ENCODE measurements at regions not wholly inside any gene's neighbourhood (a gene's known extent, or its start where the extent isn't known, plus 50 kb on each side); places are given as distances from the start of the nearest gene placed in this dataset.
A peak's percentile ranks its signal among the peaks of the same experiment; 100 is the strongest.
"Not testable (repeated sequence)": the region's sequence is repeated elsewhere in the genome, so short reads cannot be mapped to it uniquely, and the experiment has no call there.

- no peak for DNase-seq
Measured at GRCh38 chr3:6654670-6655069, 206.2 kb upstream of the GRM7 start.

DNA sequence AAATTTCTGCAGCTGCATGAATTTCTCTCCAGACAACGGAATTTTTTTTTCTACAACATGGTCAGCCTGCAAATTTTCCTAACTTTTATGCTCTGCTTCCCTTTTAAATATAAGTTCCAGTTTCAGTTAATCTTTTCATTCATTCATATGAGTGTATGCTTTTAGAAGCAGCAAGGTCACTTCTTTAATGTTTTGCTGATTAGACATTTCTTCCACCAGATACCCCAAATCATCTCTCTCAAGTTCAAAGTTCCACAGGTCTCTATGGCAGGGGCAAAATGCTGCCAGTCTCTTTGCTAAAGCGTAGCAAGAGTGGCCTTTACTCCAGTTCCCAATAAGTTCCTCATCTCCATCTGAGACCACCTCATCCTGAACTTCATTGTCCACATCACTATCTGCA, 205.6 kb upstream of the GRM7 start:
- DNase-seq: no peak

GRCh38 chr3:6657591-6657990, 203.3 kb upstream of the GRM7 start:
- DNase-seq: no peak

- DNase-seq: no peak
Measured at GRCh38 chr3:6667354-6667753, 193.6 kb upstream of the GRM7 start.

GRCh38 chr3:6671363-6671762, 189.6 kb upstream of the GRM7 start:
- no peak for DNase-seq

GRCh38 chr3:6679510-6679909, 181.4 kb upstream of the GRM7 start:
- DNase-seq: no peak

DNA sequence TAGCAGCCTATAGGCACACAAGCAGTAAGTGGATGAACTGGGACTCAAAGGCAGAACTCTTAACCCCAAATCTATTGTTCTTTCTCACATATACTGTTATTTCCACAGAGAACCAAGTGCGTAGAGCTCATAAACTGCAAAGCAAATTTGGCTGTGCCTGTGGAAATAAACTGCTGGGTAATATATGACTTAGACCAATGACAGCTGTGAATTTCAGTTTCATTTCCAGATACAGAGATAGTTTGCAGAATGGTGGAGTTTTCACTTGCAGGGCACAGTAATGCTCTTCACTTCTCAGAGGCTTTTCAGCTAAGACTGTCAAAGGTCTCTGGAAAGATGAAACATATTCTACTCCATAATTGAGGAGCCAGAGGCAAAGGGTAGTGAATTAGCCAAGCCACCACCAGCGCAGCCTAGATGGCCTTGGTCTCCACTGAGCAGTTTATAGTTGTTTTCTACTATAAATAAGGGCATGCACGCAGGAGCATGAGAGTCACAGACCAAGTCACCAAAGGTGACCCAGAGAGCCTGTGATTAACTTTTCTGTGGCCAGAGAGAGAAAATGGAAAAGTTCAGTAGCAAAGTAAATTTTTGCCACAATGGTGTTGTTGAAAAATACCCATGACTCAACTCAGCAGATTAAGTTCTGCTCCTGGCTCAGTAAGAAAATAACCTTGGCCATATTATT, 180.7 kb upstream of the GRM7 start:
- no peak for DNase-seq

GRCh38 chr3:6697285-6697684, 163.6 kb upstream of the GRM7 start:
- no peak for DNase-seq

GRCh38 chr3:6697722-6698121, 163.2 kb upstream of the GRM7 start:
- no peak for DNase-seq

DNA sequence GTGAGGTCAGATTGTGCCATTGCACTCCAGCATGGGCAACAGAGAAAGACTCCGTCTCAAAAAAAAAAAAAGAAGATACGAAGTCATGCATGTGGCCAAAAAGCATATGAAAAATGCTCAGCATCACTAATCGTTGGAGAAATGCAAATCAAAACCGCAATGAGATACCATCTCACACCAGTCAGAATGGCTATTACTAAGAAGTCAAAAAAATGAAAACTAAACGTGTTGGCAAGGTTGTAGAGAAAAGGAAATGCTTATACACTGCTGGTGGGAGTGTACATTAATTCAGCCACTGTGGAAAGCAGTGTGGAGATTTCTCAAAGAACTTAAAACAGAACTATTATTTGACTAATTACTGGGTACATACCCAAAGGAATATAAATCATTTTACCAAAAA, 156.1 kb upstream of the GRM7 start:
- not testable (repeated sequence) for DNase-seq

- DNase-seq: no peak
Measured at GRCh38 chr3:6706777-6707176, 154.1 kb upstream of the GRM7 start.

DNA sequence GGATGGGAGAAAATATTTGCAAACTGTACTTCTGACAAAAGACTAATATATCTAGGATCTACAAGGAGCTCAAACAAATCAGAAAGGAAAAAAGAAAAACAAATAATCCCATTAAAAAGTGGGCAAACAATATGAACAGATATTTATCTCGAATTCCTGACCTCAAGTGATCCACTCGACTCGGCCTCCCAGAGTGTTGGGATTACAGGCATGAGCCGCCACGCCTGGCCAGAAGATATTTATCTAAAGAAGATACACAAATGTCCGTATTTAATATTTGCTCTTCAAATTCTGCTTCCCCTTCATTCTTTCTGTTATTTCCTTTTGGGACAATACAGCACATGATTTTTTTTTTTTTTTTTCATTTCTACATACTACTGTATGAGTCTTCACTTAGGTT, 151.7 kb upstream of the GRM7 start:
- DNase-seq: no peak

- DNase-seq: no peak
Measured at GRCh38 chr3:6714962-6715361, 146.0 kb upstream of the GRM7 start.

DNA sequence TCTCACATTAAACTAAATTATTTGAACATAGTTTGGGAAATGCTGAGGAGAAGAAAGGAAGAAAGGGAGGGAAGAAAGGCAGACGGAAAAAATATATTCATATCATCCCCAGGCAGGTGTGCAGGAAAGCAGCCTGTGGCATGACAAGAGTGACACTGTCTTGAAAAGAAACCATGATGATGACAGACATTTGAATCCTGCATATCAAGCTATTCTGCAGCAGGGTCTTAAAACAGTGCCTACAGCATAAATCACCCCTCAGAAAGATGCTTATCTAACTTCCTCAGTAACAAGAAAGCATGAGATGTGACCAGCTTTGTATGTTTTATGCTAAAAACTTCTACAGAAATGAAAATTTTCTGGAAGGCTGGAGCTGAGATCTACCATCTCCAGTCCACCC, 144.5 kb upstream of the GRM7 start:
- no peak for DNase-seq

DNA sequence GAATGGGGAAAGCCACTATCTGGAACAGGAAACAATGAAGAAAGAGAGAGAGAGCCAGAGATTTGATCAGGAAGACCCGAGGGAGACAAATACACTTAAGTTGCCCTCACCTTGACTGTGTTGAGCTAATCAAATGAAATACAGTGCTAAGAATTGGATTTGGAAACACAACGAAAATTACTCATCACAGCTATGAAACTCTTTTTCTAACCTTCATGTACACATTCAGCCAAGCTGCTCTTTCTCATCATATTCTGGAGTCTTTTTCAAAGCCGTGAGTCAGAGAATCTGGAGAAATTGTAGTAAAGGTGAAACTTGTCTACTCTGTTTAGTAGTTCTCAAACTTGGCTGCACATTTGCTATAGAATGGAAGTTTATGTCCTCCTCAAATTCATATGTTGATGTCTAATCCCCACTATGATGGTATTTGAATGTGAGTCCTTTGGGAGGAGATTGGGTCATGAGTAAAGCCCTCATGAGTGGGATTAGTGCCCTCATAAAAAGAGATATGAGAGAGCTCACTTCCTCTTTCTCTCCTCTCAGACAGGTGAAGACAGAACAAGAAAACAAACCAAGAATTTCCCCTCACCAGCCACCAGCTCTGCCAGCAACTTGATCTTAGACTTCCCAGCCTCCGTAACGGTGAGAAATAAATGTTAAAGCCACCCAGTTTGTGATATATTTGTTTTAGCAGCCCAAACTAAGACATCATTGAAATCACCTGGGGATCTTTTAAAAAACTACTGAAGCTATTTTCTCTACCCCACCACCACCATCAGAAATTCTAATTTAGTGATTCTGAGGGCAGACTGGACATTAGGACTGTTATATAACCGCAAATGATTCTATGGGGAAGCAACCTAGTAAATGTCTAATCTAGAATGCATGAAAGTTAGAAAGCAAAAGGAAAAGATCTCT, 143.6 kb upstream of the GRM7 start:
- DNase-seq: no peak

- no peak for DNase-seq
Measured at GRCh38 chr3:6719999-6720398, 140.9 kb upstream of the GRM7 start.

DNA sequence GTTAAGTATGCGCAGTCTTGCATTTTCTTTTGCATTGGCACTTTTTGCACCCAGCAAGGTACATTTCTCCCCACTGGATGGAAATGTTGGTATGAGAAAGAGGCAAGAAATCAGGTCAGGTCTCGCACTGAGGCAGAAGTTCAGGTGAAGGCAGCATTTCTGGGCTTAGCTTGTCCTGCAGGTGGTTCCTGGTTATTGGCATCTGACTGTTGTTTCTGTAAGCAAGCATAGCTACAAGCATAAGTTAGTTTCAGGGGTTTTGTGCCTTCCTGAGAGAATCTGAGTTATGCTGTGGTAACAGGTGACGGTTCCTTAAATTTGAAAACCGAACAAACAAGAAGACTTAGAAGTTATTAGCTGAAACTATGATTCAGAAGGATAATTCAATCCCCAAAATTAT, 139.4 kb upstream of the GRM7 start:
- no peak for DNase-seq

GRCh38 chr3:6723205-6723604, 137.7 kb upstream of the GRM7 start:
- DNase-seq: no peak

GRCh38 chr3:6726811-6727210, 134.1 kb upstream of the GRM7 start:
- DNase-seq: no peak

GRCh38 chr3:6732807-6733206, 128.1 kb upstream of the GRM7 start:
- no peak for DNase-seq

- DNase-seq: peak; percentile 4
Measured at GRCh38 chr3:6733699-6734394, 127.1 kb upstream of the GRM7 start.

DNA sequence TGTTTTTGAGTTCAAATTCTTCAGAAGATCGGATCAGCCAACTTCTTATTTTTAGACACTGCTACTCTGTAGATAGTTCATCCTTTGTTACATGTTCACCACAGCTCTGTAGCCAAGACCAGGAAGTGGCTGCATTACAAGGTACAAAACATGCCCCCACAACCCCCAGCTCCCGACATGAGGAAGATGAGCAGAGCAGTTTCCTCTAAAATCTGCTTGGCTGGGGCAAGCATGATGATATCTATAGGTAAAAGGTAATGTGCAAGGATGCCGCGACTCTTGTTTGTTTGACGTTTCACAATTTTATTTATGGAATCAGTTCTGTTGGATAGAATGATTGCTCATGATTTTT, 126.5 kb upstream of the GRM7 start:
- no peak for DNase-seq

DNA sequence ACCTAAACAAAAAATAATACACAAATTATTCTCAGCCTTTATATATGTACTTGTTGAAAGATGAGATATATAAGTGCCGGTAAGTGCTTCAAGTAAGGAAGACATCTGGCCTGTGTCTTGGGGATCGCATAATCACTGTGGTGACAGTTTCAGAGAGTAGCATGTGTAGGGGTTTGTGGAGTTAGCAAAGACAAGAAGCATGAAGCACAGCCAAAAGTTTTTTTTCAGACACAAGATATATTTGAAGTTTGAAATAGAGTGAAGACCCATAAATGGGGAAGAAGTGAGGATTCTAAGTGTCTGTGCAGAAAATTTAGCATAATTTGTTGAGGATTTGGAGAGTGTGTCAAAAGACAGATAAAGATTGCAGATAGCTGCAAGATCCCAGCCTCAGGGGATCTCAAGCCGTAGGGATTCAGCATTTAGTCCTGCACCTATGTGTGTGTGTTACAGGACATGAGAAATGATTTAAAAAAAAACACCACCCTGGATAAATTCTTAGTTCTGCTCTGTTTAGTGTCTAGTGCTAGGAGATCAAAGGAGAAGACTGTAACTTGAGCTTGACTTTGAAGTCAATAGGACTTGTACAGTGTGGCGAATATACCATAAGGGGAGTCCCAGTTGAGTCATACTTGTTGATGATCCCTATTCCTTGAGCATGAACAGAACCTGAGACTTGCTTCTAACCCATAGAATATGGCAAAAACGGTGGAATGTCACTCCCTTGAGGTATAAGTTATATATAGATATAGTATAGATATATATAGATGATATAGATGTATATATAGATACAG, 123.9 kb upstream of the GRM7 start:
- no peak for DNase-seq
